ENCODE measurements at regions not wholly inside any gene's neighbourhood (a gene's known extent, or its start where the extent isn't known, plus 50 kb on each side); places are given as distances from the start of the nearest gene placed in this dataset.

- DNase-seq (ENCODE audit: low read depth) = no peak
Measured at GRCh38 chr4:125515016-125515415, 200.3 kb downstream of the FAT4 start.

- DNase-seq (ENCODE audit: low read depth) = no peak
Measured at GRCh38 chr4:125517831-125518230, 203.1 kb downstream of the FAT4 start.

- DNase-seq (ENCODE audit: low read depth) = no peak
Measured at GRCh38 chr4:125518281-125518680, 203.5 kb downstream of the FAT4 start.

- DNase-seq (ENCODE audit: low read depth) = no peak
Measured at GRCh38 chr4:125519371-125520146, 204.8 kb downstream of the FAT4 start.

- DNase-seq (ENCODE audit: low read depth) = no peak
Measured at GRCh38 chr4:125520258-125520990, 205.7 kb downstream of the FAT4 start.

- no peak for DNase-seq (ENCODE audit: low read depth)
Measured at GRCh38 chr4:125522588-125522987, 207.8 kb downstream of the FAT4 start.

GRCh38 chr4:125522992-125523391 is 208.2 kb downstream of the FAT4 start:
- no peak for DNase-seq (ENCODE audit: low read depth)

- DNase-seq (ENCODE audit: low read depth) = no peak
Measured at GRCh38 chr4:125526420-125526819, 211.7 kb downstream of the FAT4 start.

- no peak for DNase-seq (ENCODE audit: low read depth)
Measured at GRCh38 chr4:125527681-125528080, 212.9 kb downstream of the FAT4 start.

GRCh38 chr4:125529071-125529470 is 214.3 kb downstream of the FAT4 start:
- no peak for DNase-seq (ENCODE audit: low read depth)

- DNase-seq (ENCODE audit: low read depth) = no peak
Measured at GRCh38 chr4:125538670-125539069, 223.9 kb downstream of the FAT4 start.

- no peak for DNase-seq (ENCODE audit: low read depth)
Measured at GRCh38 chr4:125539691-125540090, 224.9 kb downstream of the FAT4 start.

- DNase-seq (ENCODE audit: low read depth) = no peak
Measured at GRCh38 chr4:125541836-125542385, 227.2 kb downstream of the FAT4 start.

- DNase-seq (ENCODE audit: low read depth) = no peak
Measured at GRCh38 chr4:125546272-125546671, 231.5 kb downstream of the FAT4 start.

GRCh38 chr4:125547836-125548235 is 233.1 kb downstream of the FAT4 start:
- DNase-seq (ENCODE audit: low read depth) = no peak

GRCh38 chr4:125550769-125551168 is 236.0 kb downstream of the FAT4 start:
- DNase-seq (ENCODE audit: low read depth) = no peak

GRCh38 chr4:125551466-125551865 is 236.7 kb downstream of the FAT4 start:
- no peak for DNase-seq (ENCODE audit: low read depth)

- no peak for DNase-seq (ENCODE audit: low read depth)
Measured at GRCh38 chr4:125551967-125552366, 237.2 kb downstream of the FAT4 start.

GRCh38 chr4:125572601-125573000 is 257.8 kb downstream of the FAT4 start:
- no peak for DNase-seq (ENCODE audit: low read depth)

GRCh38 chr4:125573368-125573767 is 258.6 kb downstream of the FAT4 start:
- no peak for DNase-seq (ENCODE audit: low read depth)

- no peak for DNase-seq (ENCODE audit: low read depth)
Measured at GRCh38 chr4:125573786-125574185, 259.0 kb downstream of the FAT4 start.

GRCh38 chr4:125582302-125582701 is 267.5 kb downstream of the FAT4 start:
- no peak for DNase-seq (ENCODE audit: low read depth)

- DNase-seq (ENCODE audit: low read depth) = no peak
Measured at GRCh38 chr4:125590158-125590557, 275.4 kb downstream of the FAT4 start.

All from GM04504 (cell line).